GM18868 (cell line): ENCODE measurements at regions not wholly inside any gene's neighbourhood (a gene's known extent, or its start where the extent isn't known, plus 50 kb on each side); places are given as distances from the start of the nearest gene placed in this dataset.

Experiments
- ATAC-seq: cut with Tn5 transposase; IDR thresholded peaks from one replicate; pipeline ENCODE4 v1.9.1; 2021; ENCODE audit warnings: mild to moderate bottlenecking, moderate library complexity; ENCODE audit not compliant: unreplicated experiment

DNA sequence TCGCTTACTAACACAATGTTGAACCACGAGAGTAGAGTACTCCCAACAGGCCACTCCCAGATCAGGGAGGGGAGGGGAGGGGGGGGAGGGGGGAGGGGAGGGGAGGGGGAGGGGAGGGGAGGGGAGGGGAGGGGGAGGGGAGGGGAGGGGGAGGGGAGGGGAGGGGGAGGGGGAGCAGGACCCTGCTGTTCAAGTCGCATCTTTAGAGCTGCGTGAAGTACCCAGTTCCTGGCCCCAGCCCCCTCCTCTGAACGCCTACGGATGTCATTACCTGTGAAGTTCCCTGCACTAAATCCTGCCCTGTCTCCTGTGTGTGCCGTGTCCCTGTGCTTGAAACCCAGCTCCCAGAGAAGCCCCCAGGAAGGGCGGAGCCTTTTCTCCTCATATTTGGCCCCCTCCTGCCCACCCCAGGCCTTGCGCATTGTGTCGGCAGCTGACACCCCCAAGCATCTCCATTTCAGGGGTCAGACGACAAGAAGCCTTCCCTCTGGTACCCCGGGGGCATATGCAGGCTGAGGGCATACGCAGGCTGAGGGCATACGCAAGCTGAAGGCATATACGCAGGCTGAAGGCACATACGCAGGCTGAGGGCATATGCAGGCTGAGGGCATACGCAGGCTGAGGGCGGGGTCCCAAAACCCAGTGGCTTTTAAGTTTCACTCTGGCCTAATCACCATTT lies 330.2 kb downstream of the C16orf95 start:
- ATAC-seq, result no peak

DNA sequence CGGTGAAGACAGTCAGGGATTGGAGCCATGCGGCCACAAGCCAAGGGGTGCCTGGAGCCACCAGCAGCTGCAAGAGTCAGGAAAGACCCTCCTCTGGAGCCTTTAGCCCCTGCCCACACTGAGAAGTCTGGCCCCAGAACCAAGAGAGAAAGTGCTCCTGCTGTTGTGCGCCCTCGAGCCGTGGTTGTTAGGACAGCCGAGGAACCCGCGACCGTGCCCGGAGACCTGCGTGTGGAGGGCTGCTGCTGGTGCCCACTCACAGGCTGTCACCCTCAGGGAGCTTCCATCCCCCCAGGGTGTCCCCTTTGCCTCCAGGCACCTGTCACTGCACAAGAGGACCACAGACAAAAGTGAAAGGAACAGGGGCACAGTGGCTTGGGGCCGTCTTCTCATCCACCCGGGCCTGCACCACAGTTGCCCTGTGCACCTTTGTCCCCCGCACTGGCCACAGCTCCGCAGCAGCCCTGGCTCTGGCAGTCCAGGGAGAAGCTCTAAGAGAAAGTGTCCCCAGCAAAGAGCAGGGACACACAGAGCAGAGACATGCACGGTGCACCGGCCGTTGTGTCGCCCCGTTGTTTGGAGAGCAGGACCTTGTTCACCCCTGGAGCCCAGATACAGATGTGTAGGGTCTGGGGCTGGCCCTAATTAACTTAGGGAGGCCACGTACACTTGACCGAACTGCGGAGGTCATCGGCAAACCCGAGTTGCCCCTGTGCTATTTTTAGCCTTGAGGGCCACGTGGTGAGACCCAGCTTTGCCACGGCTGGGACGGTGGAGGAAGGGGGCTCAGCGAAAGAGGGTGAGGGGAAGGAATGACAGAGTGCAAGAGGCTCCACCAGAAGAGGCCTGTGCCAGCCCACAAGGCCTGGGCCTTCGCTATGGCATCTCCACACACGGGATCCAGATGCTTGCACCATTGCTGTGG lies 329.2 kb downstream of the C16orf95 start:
- ATAC-seq, result no peak

DNA sequence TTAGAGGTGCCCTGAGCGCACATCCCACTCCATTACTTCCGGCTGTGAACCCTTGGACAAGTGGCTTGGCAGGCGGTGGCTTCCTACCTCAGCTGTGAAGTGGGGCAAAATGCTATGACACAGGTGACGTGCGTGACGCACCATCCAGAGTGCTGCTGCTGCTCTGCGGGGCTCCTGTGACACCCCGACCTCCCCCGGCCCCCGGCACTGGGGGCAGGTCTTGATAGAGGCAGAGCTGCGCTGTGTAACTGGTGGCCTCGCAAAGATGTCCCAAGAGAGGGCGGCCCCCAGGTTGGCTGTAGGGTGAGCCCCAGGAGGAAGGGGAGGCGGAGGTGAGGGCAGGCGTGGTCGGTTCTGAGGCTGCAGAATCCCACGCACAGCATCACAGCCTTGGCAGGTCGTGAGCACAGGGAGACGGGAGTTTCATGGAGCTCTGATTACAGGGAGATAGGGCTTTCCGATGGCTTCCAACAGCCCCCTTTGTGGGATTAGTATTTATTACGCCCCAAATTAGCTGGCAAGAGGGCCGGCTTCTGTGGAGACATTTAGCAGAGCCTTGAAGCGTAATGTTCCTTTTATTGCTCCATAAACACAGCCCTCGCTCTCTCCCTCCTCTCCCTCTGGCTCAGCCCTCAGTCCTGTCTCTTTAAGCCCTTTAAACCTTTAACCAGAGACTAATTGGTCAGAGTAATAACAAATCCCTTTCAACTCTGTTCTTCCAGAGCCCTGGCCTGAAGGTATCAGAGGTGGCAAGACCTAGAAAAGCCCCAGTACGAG lies 328.1 kb downstream of the C16orf95 start:
- no peak for ATAC-seq

DNA sequence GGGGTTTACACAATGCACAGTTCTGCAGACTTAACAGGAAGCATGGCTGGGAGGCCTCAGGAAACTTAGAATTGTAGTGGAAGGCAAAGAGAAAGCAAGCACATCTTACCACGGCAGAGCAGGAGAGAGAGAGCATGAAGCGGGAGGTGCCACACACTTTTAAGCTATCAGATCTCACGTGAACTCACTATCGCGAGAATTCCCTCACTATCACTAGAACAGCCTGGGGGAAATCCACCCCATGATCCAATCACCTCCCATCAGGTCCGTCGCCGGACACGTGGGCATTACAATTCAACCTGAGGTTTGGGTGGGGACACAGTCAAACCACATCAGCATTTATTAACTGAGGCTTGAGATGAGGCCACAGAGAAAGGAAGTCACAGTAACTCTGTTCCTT lies 326.7 kb downstream of the C16orf95 start:
- ATAC-seq, result no peak

DNA sequence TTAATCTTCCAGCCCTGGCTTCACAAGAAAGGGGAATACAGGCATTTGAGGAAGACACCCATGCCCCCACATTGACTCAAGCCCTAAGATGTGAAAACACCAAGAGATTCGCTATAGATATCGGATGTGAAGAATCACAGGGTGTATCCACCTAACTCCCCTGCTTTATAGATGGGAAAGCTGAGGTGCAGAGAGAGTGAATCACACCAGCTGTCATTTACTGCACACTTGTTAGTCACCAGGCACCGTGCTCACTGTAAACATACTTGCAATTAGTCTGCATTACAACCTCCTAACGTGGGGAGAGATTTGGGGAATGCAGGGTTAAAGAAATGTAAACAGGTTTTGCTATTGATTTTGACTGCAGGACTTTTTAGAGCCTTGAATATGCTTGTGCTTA lies 325.5 kb downstream of the C16orf95 start:
- no peak for ATAC-seq

DNA sequence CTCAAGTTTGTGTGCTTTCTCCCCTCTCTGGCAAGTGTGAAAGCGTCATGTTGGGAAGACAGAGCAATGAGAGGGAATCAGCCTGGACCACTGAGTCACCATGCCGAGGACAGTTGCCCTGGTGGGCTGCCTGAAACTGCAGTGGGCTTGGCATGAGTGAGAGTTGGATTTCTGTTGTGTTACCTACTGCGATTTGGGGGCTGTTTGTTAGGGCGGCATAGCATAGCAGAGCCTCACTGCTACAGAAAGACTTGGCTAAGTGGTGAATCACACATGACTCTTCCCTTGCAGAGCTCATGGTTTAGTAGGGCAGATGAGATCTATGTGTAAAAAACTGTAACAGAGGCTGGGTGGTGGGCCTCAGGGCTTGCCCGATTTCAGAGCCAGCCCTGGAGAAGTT lies 324.6 kb downstream of the C16orf95 start:
- ATAC-seq, result no peak

DNA sequence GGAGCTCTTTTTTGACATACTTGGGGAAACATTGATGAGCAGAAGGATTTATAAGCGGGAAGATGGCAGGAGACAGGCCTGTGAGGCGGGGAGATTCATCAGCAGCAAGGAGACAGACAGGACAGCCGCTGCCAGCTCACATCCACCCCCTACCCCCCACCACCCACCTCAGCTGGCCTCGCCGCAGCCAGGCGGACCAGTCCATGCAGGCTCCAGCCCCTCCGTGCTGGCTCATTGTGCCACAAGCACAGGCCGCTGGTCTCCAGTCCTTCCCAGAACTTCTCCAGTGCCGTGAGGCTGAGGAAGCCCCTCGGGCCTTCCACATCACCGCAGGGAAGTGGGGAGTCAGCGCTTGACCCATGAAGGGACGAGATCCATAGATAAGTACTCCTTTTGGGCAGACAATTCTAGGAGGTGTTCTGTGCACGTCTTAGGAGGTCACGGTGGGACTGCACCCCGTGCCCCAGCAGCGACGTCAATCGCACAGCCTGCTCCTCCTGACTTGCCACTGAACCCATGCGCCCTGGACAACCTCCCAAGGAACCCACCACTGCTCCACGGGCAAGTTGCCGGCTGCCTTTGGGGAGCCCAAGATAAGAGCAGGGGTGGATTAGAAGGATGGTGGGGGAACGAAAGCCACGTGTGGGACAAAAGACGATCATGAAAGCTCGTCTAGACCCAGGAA lies 323.6 kb downstream of the C16orf95 start:
- no peak for ATAC-seq

DNA sequence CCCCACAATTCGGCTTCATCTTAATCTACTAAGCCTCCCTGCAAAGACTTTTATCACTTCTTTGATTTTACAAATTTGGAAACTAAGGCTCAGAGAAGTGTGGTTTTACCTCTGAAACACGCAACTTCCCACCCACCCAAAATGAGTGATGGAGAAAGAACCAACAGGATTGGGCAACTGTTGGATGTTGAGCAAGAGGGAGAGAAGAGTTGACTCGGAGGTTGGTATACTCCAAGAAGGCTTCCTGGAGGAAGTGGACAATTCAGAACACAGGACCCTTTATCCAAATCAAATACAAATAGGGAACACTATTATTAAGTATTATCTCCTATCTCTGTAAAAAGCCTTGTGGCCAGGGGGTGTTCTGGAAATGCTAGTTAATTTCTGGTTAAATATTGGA lies 323.0 kb downstream of the C16orf95 start:
- ATAC-seq, result no peak

DNA sequence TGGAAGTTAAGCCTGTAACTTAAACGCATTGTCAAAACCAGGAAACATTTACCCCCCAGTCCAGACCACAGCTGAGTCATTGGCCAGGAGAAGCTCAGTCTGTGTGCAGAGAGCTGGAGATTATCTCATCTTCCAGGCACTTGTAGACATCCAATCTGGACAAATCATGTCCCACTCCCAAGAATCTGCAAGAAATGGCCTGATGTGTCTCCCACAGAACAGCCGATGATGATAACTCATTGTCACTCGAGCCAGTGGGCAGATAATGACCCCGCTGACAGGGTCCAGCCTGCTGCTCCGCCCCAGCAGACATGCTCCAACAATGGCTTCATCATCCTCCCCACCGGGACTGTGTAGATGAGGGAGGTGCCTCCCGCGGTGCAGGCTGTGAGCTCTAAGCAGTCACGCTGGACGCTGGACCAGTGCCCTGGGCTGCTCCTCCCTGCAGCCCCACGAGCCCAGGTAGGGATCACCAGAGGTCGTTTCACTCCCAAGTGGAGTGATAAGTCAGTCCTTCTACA lies 322.5 kb downstream of the C16orf95 start:
- no peak for ATAC-seq

DNA sequence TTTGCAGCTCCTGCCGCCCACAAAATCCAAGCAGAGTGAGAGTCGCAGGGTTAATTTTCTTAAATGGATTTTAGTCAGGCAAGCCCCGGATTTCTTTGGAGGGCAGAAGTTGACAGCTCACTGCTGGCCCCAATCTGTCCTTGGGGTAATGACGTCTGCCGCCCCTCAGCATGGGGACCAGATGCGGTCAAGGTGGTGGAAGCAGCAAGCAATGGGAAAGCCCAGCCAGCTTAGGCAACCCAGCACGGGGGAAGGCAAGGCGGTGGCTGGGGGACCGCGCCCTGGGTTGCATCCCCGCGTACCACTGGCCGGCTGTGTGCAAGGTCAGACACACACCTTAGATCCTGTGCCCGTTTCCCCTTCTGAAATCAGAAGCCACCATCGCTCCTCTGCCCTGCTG lies 321.7 kb downstream of the C16orf95 start:
- ATAC-seq, result no peak

DNA sequence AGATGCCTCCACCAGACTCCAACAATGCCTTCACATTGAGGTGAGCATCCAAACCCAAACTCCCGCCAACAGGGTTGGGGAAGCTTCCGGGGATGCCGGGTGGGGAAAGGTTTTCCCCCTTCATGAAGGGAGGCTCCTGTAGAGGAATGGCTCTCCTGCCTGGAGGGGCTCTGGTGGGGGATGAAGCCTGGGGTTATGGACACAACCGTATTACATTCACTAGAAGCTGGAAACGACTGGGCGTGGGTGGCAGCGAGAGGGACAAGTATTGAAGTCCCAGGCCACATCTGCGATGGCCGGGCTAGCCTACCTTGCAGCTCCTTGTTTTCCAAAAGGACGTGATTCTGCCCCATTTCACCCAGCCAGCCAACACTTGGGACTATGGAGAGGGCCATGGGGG lies 321.1 kb downstream of the C16orf95 start:
- no peak for ATAC-seq

DNA sequence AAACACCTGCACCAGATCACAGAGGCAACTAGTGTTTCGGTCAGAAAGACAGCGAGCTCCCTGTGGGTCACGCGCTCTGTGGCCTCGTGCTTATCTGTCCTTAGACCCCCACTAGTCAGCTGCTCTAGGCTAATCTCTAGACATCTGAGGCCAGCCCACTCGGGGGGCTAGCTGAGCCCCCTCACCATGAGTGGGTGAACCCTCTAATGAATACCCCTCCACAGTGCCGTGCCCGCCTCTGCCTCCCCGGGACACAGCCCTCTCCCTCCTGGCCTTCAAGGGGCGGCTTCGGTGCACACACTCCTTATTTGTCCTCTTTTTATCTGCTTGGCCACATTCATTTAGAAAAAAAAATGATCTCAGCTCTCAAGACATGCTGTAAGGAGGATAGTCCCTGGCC lies 320.1 kb downstream of the C16orf95 start:
- ATAC-seq, result no peak

DNA sequence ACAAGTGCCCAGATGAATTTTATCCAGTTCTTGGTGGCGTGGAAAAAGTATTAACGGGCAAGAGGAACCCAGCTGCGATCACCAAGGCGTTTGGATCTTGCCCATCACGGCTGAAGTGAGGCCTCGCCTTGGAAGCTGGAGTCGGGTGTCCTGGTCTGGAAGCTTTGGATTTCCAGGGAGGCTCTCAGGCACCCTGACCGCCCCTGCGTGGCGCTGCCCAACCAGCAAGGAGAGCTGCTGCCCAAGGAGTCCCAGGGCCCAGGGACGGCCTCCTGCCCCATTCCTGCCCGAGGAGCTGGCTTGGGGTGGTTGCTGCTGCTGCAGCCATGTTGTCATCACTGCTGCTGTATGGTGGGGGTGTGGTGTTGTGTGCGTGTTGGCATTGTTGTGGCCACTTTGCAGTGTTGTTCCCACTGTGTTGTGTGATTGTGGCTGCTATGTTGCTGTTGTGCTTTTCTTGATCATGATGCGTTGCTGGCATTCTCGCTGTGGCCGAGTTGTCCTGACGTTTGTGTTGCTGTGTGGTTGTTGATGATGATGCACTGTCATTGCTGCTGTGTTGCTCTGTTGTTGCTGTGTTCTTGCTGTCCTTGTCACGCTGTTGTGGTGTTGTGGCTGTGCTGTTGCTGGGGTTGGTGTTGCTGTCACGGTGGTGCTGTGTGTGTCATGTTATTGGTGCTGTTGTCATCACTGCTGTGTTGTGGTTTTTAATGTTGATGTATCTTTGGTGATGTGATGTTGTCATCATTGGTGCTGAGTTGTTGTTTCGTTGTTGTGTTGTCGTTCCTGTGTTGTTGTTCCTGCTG lies 318.8 kb downstream of the C16orf95 start:
- ATAC-seq, result no peak

DNA sequence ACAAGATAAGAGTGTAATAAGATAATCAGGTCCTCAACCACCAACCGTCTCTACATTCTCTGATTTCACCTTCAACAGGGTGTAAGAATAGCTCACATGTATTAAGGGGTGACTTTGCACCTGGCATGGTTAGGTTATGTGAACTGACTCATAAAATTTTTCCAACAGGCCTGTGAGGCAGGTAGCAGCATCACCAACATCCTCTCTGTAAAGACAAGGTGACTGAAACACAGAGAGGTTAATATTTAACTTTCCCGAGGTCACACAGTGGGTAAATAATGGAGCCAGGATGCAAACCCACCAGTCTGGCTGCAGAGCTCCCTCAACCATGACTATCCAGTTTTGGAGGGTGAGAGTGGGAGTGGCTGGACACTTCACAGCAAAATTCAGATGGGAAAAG lies 317.2 kb downstream of the C16orf95 start:
- no peak for ATAC-seq

DNA sequence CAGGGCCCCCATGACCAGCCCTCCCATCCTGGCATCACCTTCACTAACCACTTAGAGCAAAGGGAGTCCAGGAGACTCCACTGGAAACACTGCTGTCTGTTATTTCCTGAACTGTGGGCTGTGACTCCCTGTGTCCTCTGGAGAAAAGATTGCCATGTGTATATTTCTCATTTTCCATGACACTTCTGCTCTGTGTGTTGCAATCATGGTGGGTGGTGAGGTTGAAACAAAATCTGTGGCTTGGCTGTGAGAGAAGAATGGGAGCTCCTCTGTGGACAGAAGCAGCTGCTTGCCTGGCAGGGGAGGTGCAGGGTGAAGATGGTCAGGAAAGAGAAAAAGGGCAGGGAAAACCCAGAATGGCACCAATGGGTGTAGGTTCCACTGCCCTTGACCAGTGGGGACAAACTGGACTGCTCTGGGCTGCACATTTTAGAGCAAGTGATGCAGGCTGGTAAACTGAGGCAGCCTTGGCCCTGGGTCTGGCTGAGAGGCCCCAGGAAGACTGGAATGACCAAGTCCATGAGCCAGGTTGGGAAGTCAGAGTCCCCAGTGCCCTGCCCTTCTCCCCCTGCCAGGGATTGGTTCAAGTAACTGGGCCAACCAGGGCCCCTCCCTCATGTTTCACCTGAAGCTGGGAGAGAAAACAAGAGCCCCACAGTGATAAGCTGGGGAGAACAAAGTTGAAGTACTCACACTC lies 314.3 kb downstream of the C16orf95 start:
- no peak for ATAC-seq

DNA sequence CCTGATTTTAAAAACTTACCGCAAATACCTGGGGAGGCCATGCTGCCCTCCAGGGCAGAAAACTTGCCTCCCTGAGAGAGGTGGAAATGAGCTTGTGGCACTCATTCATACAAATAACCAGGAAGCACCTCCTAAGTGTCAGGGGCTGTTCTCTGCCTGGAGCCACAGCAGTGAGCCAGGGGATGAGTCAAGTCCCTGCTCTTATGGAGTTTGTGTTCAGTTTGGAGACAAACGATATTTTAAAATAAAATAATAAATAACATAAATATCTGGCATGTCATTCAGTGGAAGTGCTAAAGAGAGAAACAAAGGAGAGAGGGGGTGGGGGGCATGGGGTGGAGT lies 313.8 kb downstream of the C16orf95 start:
- ATAC-seq, result no peak

DNA sequence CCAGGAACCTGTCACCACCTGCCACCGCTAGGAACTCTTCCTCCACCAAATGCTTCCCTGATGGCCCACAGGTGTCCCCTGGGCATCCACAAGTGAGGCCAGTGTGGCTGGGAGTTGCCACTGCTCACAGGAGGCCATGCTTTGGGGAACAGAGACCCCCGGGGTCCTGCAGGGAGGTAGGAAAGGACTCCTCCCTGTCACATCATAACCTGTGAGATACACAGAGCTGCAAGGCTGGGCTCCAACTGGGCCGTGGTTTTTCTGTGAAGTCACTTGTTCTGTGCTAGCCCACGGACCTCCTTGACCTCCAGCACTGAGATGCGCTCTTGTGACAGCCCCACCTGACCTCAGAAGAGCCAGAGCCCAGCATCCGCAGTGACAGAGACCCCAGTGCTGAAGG lies 311.2 kb downstream of the C16orf95 start:
- ATAC-seq, result no peak

DNA sequence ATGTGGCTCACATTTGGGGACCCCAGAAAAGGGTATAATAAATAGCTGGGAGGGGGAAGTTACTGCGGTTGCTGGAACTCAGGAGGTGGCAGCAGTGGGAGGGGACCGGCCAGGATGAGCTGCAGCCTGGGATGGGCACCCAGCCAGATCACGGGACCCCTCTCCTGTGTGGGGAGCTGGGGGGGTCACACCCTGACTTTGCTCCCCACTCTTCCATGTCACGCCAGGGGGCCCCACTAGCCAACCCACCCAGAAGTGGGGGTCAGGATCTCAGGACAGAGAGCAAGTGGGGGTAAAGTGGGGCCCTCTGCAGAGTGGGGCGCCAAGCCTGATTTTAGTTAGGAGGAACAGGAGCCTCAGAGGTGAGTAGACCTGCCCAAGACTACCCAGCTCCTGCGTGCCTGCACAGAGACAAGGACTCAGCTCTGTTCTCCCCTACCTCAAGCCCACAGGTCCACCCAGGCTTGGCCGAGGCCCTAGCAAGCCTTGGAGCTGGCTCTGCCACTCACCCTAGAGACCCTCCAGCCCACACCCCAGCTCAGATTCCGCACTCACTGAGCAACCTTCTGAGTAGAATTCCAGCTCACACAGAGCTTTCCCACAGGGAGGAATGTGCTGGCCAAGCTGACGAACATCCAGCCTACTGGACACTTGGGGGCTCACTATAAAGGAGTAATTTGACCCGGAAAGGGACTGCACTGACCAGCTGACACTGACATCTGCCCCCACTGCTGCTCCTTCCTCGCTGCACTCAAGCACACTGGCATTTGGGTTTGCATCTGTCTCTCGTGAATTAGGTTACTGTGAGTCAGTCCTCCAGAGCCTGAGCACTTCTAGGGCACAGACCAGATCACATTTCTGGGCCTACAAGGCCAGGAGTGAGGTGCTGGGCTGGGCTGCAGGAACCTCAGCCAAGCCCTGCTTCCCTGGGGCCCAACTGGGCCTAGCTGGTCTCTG lies 310.1 kb downstream of the C16orf95 start:
- no peak for ATAC-seq
